ENCODE measurements at regions not wholly inside any gene's neighbourhood (a gene's known extent, or its start where the extent isn't known, plus 50 kb on each side); places are given as distances from the start of the nearest gene placed in this dataset.

DNA sequence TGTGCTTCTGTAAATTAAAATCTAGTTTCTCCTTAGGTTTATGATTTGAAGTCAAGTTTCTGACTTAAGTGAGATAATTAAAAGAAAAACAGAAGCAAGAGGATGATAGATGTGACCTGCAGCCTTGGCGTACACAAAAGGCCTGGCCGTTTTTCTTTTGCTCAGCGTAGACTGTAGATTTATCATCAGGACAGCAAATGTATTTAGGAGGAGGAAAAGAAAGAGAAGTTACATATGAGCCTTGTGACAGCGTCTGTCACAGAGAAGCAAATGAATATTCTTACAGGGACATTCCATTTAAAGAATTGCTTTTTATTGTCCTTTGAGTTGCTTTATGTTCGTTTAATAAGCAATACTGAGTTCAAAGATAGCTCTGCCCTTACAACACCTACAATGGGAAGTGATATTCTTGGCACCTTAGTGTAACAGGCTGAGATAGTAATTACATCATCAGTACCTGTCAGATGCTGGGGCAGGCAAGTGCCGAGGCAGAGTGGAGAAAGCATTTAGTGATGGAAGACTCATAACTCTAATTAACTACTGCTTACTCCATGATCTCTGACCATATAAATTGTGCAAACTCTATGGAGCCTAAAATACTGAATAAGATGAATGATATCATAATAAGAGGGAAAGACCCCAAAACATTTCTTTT is 311.5 kb downstream of the MFSD1 start:
- WGBS (ENCODE audit: insufficient coverage, low coverage, low lambda C conversion rate, missing lambda C conversion rate): 68% methylated on average over 6 of the region's 6 CpGs
- ATAC-seq: no peak
- no peaks in the 10 kb centered on the region for H3K9me3 ChIP-seq
- no peak for DNase-seq
- intact Hi-C loops (cut with DNase I): no loop called here
- no peak overlapping the region for H3K4me3 ChIP-seq
- no peaks in the 10 kb centered on the region for H3K4me1 ChIP-seq
- H3K36me3 ChIP-seq: no peaks in the 10 kb centered on the region
- no peak overlapping the region for H3K27ac ChIP-seq
- TF ChIP-seq POLR2A (IDR thresholded peaks at IDR 0.05): no peak
- TF ChIP-seq, protein P1, sequence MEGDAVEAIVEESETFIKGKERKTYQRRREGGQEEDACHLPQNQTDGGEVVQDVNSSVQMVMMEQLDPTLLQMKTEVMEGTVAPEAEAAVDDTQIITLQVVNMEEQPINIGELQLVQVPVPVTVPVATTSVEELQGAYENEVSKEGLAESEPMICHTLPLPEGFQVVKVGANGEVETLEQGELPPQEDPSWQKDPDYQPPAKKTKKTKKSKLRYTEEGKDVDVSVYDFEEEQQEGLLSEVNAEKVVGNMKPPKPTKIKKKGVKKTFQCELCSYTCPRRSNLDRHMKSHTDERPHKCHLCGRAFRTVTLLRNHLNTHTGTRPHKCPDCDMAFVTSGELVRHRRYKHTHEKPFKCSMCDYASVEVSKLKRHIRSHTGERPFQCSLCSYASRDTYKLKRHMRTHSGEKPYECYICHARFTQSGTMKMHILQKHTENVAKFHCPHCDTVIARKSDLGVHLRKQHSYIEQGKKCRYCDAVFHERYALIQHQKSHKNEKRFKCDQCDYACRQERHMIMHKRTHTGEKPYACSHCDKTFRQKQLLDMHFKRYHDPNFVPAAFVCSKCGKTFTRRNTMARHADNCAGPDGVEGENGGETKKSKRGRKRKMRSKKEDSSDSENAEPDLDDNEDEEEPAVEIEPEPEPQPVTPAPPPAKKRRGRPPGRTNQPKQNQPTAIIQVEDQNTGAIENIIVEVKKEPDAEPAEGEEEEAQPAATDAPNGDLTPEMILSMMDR (IDR thresholded peaks at IDR 0.05): no peak
- H3K27me3 ChIP-seq: no peaks in the 10 kb centered on the region

DNA sequence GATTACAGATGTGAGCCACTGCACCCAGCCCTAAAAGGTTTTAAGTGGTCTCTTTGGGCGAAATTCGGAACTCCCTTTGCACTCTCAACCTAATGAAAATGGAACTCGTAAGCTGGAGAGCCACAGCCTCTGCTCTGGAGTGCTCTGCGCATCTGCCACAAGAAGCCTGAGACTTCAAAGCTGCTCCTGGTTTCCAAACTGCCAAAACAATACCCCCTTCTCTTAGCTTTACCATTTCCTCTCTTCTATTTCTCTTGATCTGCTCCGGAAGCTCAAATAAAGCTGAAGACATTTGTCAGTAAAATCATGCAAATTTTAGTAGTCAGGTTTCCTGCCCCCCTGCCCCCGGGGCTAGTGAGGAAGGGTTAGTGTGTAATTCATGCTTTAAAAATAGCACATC is 312.7 kb downstream of the MFSD1 start:
- H3K4me3 ChIP-seq: no peak overlapping the region
- intact Hi-C loops (cut with DNase I): no loop called here
- ATAC-seq (no peak), DNase-seq (no peak)
- no peaks in the 10 kb centered on the region for H3K4me1 ChIP-seq
- WGBS (ENCODE audit: insufficient coverage, low coverage, low lambda C conversion rate, missing lambda C conversion rate): 41% methylated on average over 4 of the region's 6 CpGs
- TF ChIP-seq, protein P1 (IDR thresholded peaks at IDR 0.05): no peak
- no peak for TF ChIP-seq POLR2A (IDR thresholded peaks at IDR 0.05)
- no peak overlapping the region for H3K27ac ChIP-seq
- H3K9me3 ChIP-seq: no peaks in the 10 kb centered on the region
- no peaks in the 10 kb centered on the region for H3K36me3 ChIP-seq
- no peaks in the 10 kb centered on the region for H3K27me3 ChIP-seq

DNA sequence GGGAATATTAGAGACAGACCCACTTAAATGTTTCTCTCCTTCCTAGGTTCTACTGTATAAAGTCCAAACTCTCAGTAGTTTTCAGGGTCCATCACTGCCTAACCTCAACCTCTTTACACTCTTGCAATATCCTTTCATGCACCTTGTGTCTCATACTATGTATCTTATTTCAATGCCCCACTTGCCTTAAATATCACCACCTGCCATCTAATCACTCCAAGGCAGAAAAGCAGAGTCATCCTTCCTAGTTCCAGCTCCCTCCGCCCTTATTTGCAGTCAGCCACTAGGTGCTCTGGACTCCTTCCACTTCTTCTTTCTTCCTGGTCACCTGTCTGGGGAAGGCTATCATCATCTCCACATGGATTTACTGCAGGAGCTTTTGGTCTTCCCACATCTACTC is 322.0 kb downstream of the MFSD1 start:
- H3K36me3 ChIP-seq: no peaks in the 10 kb centered on the region
- H3K27ac ChIP-seq: no peak overlapping the region
- no peak for DNase-seq
- TF ChIP-seq, protein P1 (IDR thresholded peaks at IDR 0.05): no peak
- no peak for TF ChIP-seq POLR2A (IDR thresholded peaks at IDR 0.05)
- H3K27me3 ChIP-seq: no peaks in the 10 kb centered on the region
- WGBS (ENCODE audit: insufficient coverage, low coverage, low lambda C conversion rate, missing lambda C conversion rate): 86% methylated on average over 1 of the region's 1 CpG
- no peak for ATAC-seq
- intact Hi-C loops (cut with DNase I): no loop called here
- H3K4me3 ChIP-seq: no peak overlapping the region
- no peaks in the 10 kb centered on the region for H3K9me3 ChIP-seq
- H3K4me1 ChIP-seq: peaks cover 0 to 8% (median 2%) of the 10 kb centered on the region in 4 donors

DNA sequence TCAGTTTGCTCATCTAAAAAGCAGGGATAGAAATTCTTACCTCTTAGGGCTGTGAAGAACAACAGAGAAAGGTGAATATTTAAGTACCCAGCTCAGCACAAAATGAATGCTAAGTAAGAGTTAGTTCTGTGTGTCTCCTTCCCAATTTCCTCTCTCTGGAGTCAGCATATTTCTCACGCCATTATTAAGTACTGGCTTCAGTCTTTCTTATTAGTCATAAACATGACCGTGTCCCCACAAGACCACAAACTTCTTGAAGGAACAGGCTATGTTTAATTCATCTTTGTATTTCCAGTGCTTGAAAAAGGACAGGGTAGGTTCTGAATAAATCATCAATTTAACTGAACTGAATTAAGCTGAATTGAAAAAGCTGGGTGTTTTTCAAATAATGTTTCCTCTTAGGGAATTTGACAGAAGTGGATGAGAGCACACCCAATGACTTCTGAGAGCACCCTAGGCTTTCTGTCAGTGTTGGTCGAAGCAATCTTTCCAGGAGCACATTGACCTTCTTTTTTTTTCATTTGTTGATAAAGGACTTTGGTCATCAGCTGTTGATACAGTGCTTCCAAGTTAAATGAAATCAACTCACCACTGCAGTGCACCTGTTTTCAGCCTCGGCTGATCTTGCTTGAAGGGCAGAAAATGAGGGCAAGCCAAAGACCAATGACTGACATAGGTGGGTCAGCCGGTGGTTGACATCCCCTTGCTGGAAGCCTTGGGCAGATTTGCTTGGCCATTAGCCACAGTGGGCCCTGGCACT is 324.6 kb downstream of the MFSD1 start:
- H3K27ac ChIP-seq: no peak overlapping the region
- no peak overlapping the region for H3K4me3 ChIP-seq
- intact Hi-C loops (cut with DNase I): no loop called here
- H3K4me1 ChIP-seq: peaks cover 0 to 8% (median 2%) of the 10 kb centered on the region in 4 donors
- no peak for TF ChIP-seq POLR2A (IDR thresholded peaks at IDR 0.05)
- TF ChIP-seq, protein P1 (IDR thresholded peaks at IDR 0.05): no peak
- no peaks in the 10 kb centered on the region for H3K27me3 ChIP-seq
- DNase-seq (peak in 1 of 3 donors; percentile 18), ATAC-seq (peak; percentile 84 to 86 (median 84))
- no peaks in the 10 kb centered on the region for H3K9me3 ChIP-seq
- no peaks in the 10 kb centered on the region for H3K36me3 ChIP-seq
- 40% methylated on average over 4 of the region's 5 CpGs for WGBS (ENCODE audit: insufficient coverage, low coverage, low lambda C conversion rate, missing lambda C conversion rate)
